Neural cell (in vitro differentiated cells): ENCODE measurements at regions not wholly inside any gene's neighbourhood (a gene's known extent, or its start where the extent isn't known, plus 50 kb on each side); places are given as distances from the start of the nearest gene placed in this dataset.

Source experiments
- H2AFZ ChIP-seq: fragments of 200-600, 300-800 bp; sonication (generic), shearing (Covaris generic); 2 replicates; pipeline ENCODE4 v1.6.0; 2014; ENCODE audit warnings: low read depth, mild to moderate bottlenecking, antibody characterized with exemption, low read length, moderate library complexity
- H3F3A ChIP-seq: fragments of 200-600 bp; shearing (Covaris generic); 2 replicates; pipeline ENCODE4 v1.6.1; 2016; ENCODE audit warnings: mild to moderate bottlenecking, moderate library complexity, mixed read lengths, antibody characterized with exemption, low read length; ENCODE audit not compliant: insufficient read depth, poor library complexity, severe bottlenecking
- H3K27ac ChIP-seq: fragments of 200-600, 300-800 bp; sonication (generic), shearing (Covaris generic); 2 replicates; pipeline ENCODE4 v1.5.1; 2014; ENCODE audit warnings: mild to moderate bottlenecking, low read length, moderate library complexity
- H3K27me3 ChIP-seq: fragments of 300-800, 200-600 bp; sonication (generic), shearing (Covaris generic); 2 replicates; pipeline ENCODE4 v1.6.0; 2014; ENCODE audit warnings: mild to moderate bottlenecking, low read depth, low read length, moderate library complexity; ENCODE audit not compliant: insufficient read depth
- H3K36me3 ChIP-seq: fragments of 300-800, 200-600 bp; sonication (generic), shearing (Covaris generic); 2 replicates; pipeline ENCODE4 v1.5.1; 2014; ENCODE audit warnings: mild to moderate bottlenecking, antibody characterized with exemption, low read length, moderate library complexity; ENCODE audit not compliant: insufficient read depth
- H3K4me2 ChIP-seq: fragments of 300-800, 200-600 bp; sonication (generic), shearing (Covaris generic); 2 replicates; pipeline ENCODE4 v1.6.0; 2014; ENCODE audit warnings: mild to moderate bottlenecking, low read length
- H3K4me3 ChIP-seq: fragments of 300-800, 200-600 bp; sonication (generic), shearing (Covaris generic); 2 replicates; pipeline ENCODE4 v1.5.1; 2014; ENCODE audit warnings: mild to moderate bottlenecking, low read length, moderate library complexity
- H3K79me2 ChIP-seq: fragments of 200-600 bp; shearing (Covaris generic); replicated peaks from 2 replicates; pipeline ENCODE4 v1.6.0; 2014; ENCODE audit warnings: mild to moderate bottlenecking, low read length, moderate library complexity; ENCODE audit not compliant: insufficient read depth
- H3K9ac ChIP-seq: fragments of 300-800, 200-600 bp; sonication (generic), shearing (Covaris generic); 2 replicates; pipeline ENCODE4 v1.6.1; 2016; ENCODE audit warnings: mild to moderate bottlenecking, low read length, mixed read lengths
- H3K9me2 ChIP-seq: fragments of 200-600 bp; shearing (Covaris generic); 2 replicates; pipeline ENCODE4 v1.6.1; 2016; ENCODE audit warnings: mild to moderate bottlenecking, low read length, mixed read lengths; ENCODE audit not compliant: insufficient read depth
- H3K9me3 ChIP-seq: fragments of 200-600, 300-800 bp; sonication (generic), shearing (Covaris generic); 2 replicates; pipeline ENCODE4 v1.6.1; 2016; ENCODE audit warnings: mild to moderate bottlenecking, mixed run types, low read length, moderate library complexity, mixed read lengths
- H4K20me1 ChIP-seq: fragments of 200-600 bp; shearing (Covaris generic); 2 replicates; pipeline ENCODE4 v1.6.1; 2016; ENCODE audit warnings: mild to moderate bottlenecking, mixed run types; ENCODE audit not compliant: insufficient read depth
- EP300 ChIP-seq: fragments of 450-650 bp; conservative IDR thresholded peaks from 2 replicates; pipeline ENCODE4 v1.6.1; 2014; ENCODE audit warnings: antibody characterized with exemption, mild to moderate bottlenecking, moderate library complexity; ENCODE audit not compliant: poor library complexity, severe bottlenecking
- EZH2 ChIP-seq: fragments of 200-600, 300-800 bp; shearing (Covaris generic), sonication (generic); IDR thresholded peaks from 2 replicates; pipeline ENCODE4 v1.6.1; 2014; ENCODE audit warnings: antibody characterized with exemption, low read length, borderline replicate concordance, mild to moderate bottlenecking; ENCODE audit not compliant: insufficient read depth, poor library complexity, severe bottlenecking
- MXI1 ChIP-seq: fragments of 450-650 bp; conservative IDR thresholded peaks from 2 replicates; pipeline ENCODE4 v1.6.1; 2014; ENCODE audit warnings: antibody characterized with exemption, mild to moderate bottlenecking; ENCODE audit not compliant: poor library complexity, severe bottlenecking
- POLR2AphosphoS5 ChIP-seq: IDR thresholded peaks from 2 replicates; pipeline ENCODE4 v1.6.1; 2012
- RAD21 ChIP-seq: fragments of 450-650 bp; conservative IDR thresholded peaks from 2 replicates; pipeline ENCODE4 v1.6.1; 2014; ENCODE audit warnings: antibody characterized with exemption, mild to moderate bottlenecking, moderate library complexity
- SMC3 ChIP-seq: fragments of 450-650 bp; conservative IDR thresholded peaks from 2 replicates; pipeline ENCODE4 v1.6.1; 2014; ENCODE audit warnings: antibody characterized with exemption, mild to moderate bottlenecking, moderate library complexity; ENCODE audit not compliant: poor library complexity
- TAF1 ChIP-seq: IDR thresholded peaks from 2 replicates; pipeline ENCODE4 v1.6.1; 2012; ENCODE audit warnings: low read depth
- TF ChIP-seq, protein P1 (sequence below): fragments of 450-650 bp; IDR thresholded peaks from 2 replicates; pipeline ENCODE4 v1.5.1; 2014; ENCODE audit warnings: antibody characterized with exemption, mild to moderate bottlenecking, moderate library complexity; ENCODE audit not compliant: poor library complexity, severe bottlenecking
- TF ChIP-seq, protein P2 (sequence below): IDR thresholded peaks from 2 replicates; pipeline ENCODE4 v1.6.1; 2012; ENCODE audit warnings: borderline replicate concordance

- Histone ChIP-seq H3K36me3 (no peaks in the 10 kb centered on the region), H2AFZ (no peak overlapping the region), H3K9ac (no peak overlapping the region), H3K9me3 (no peaks in the 10 kb centered on the region), H3K27ac (no peak overlapping the region), H3K79me2 (no peaks in the 10 kb centered on the region), H3K4me2 (no peak overlapping the region), H3K27me3 (no peaks in the 10 kb centered on the region), H3F3A (no peaks in the 10 kb centered on the region), H3K9me2 (no peaks in the 10 kb centered on the region), H3K4me3 (no peak overlapping the region), H4K20me1 (no peaks in the 10 kb centered on the region)
- no peak for TF ChIP-seq TAF1
- no peak for TF ChIP-seq RAD21
- no peak for TF ChIP-seq EP300
- TF ChIP-seq, protein P1, sequence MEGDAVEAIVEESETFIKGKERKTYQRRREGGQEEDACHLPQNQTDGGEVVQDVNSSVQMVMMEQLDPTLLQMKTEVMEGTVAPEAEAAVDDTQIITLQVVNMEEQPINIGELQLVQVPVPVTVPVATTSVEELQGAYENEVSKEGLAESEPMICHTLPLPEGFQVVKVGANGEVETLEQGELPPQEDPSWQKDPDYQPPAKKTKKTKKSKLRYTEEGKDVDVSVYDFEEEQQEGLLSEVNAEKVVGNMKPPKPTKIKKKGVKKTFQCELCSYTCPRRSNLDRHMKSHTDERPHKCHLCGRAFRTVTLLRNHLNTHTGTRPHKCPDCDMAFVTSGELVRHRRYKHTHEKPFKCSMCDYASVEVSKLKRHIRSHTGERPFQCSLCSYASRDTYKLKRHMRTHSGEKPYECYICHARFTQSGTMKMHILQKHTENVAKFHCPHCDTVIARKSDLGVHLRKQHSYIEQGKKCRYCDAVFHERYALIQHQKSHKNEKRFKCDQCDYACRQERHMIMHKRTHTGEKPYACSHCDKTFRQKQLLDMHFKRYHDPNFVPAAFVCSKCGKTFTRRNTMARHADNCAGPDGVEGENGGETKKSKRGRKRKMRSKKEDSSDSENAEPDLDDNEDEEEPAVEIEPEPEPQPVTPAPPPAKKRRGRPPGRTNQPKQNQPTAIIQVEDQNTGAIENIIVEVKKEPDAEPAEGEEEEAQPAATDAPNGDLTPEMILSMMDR = no peak
- TF ChIP-seq EZH2 = no peak
- TF ChIP-seq, protein P2, sequence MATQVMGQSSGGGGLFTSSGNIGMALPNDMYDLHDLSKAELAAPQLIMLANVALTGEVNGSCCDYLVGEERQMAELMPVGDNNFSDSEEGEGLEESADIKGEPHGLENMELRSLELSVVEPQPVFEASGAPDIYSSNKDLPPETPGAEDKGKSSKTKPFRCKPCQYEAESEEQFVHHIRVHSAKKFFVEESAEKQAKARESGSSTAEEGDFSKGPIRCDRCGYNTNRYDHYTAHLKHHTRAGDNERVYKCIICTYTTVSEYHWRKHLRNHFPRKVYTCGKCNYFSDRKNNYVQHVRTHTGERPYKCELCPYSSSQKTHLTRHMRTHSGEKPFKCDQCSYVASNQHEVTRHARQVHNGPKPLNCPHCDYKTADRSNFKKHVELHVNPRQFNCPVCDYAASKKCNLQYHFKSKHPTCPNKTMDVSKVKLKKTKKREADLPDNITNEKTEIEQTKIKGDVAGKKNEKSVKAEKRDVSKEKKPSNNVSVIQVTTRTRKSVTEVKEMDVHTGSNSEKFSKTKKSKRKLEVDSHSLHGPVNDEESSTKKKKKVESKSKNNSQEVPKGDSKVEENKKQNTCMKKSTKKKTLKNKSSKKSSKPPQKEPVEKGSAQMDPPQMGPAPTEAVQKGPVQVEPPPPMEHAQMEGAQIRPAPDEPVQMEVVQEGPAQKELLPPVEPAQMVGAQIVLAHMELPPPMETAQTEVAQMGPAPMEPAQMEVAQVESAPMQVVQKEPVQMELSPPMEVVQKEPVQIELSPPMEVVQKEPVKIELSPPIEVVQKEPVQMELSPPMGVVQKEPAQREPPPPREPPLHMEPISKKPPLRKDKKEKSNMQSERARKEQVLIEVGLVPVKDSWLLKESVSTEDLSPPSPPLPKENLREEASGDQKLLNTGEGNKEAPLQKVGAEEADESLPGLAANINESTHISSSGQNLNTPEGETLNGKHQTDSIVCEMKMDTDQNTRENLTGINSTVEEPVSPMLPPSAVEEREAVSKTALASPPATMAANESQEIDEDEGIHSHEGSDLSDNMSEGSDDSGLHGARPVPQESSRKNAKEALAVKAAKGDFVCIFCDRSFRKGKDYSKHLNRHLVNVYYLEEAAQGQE = no peak
- no peak for TF ChIP-seq POLR2AphosphoS5
- TF ChIP-seq MXI1 = no peak
- TF ChIP-seq SMC3 = no peak
Measured at GRCh38 chr6:137349856-137350830, 131.0 kb upstream of the IFNGR1 start.

GRCh38 chr6:137348777-137349176, 129.6 kb upstream of the IFNGR1 start:
- Histone ChIP-seq H3K9ac (no peak overlapping the region), H3K36me3 (no peaks in the 10 kb centered on the region), H3K4me2 (no peak overlapping the region), H2AFZ (no peak overlapping the region), H3K27ac (no peak overlapping the region), H4K20me1 (no peaks in the 10 kb centered on the region), H3K79me2 (no peaks in the 10 kb centered on the region), H3F3A (no peaks in the 10 kb centered on the region), H3K9me3 (no peaks in the 10 kb centered on the region), H3K9me2 (no peaks in the 10 kb centered on the region), H3K27me3 (no peaks in the 10 kb centered on the region), H3K4me3 (no peak overlapping the region)
- TF ChIP-seq EZH2 (no peak), POLR2AphosphoS5 (no peak), MXI1 (no peak), EP300 (no peak), TAF1 (no peak), SMC3 (no peak), RAD21 (no peak)
- TF ChIP-seq, protein P1 = no peak
- TF ChIP-seq, protein P2 = no peak
